NT2/D1 (cell line): ENCODE measurements at regions not wholly inside any gene's neighbourhood (a gene's known extent, or its start where the extent isn't known, plus 50 kb on each side); places are given as distances from the start of the nearest gene placed in this dataset.

Source experiments
- DNase-seq: peaks from one replicate; pipeline ENCODE4 v3.0.0-alpha.2; 2011; ENCODE audit warnings: low read depth, low spot score
- H3K27me3 ChIP-seq: 2 replicates; pipeline ENCODE4 v1.6.0; 2011; ENCODE audit warnings: mild to moderate bottlenecking; ENCODE audit not compliant: insufficient read length, insufficient read depth
- H3K36me3 ChIP-seq: 2 replicates; pipeline ENCODE4 v1.6.1; 2011; ENCODE audit warnings: mild to moderate bottlenecking, low read length, mixed read lengths; ENCODE audit not compliant: insufficient read depth, insufficient read length
- H3K4me1 ChIP-seq: 2 replicates; pipeline ENCODE4 v1.5.1; 2011; ENCODE audit not compliant: insufficient read depth, insufficient read length
- H3K4me3 ChIP-seq: 2 replicates; pipeline ENCODE4 v1.5.1; 2011; ENCODE audit warnings: low read depth; ENCODE audit not compliant: insufficient read length
- H3K9ac ChIP-seq: 2 replicates; pipeline ENCODE4 v1.6.0; 2011; ENCODE audit warnings: low read depth; ENCODE audit not compliant: insufficient read length
- H3K9me3 ChIP-seq: 2 replicates; pipeline ENCODE4 v1.5.1; 2011; ENCODE audit warnings: mild to moderate bottlenecking, low read length; ENCODE audit not compliant: insufficient read depth
- SUZ12 ChIP-seq: IDR thresholded peaks from 2 replicates; pipeline ENCODE4 v1.6.1; 2011; ENCODE audit not compliant: insufficient read length, insufficient read depth; ENCODE audit errors: extremely low read depth
- YY1 ChIP-seq: IDR thresholded peaks from 2 replicates; pipeline ENCODE4 v1.6.1; 2011; ENCODE audit not compliant: insufficient read length, insufficient read depth
- ZNF274 ChIP-seq: IDR thresholded peaks from 2 replicates; pipeline ENCODE4 v1.6.1; 2011; ENCODE audit warnings: mild to moderate bottlenecking, low read depth, low read length

DNA sequence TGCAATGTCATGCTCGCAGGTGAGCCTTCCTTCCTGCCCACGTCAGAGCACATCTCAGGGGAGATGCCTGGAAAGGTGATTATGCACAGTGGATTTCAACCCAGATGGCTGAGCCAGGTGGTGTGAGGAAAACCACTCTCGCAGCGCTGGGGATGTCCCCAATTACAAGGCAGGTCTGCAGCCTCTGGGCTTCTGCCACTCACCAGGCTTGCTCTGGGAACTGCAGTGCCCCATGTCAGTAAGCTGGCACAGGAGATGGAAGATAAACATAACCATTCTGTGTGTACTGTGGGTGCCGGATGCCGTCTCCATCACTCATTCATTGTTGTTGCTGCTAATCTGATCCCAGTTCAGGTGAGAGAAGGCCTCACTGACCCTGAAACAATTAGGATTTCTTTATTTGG lies 222.9 kb upstream of the PITRM1 start:
- Histone ChIP-seq H3K27me3 (no peaks in the 10 kb centered on the region), H3K9ac (no peak overlapping the region), H3K9me3 (peaks cover 6% of the 10 kb centered on the region; the same call in 1 of the 2 replicates), H3K36me3 (no peaks in the 10 kb centered on the region), H3K4me3 (no peak overlapping the region), H3K4me1 (peaks cover 8% of the 10 kb centered on the region)
- TF ChIP-seq ZNF274 = no peak
- TF ChIP-seq YY1 = no peak
- TF ChIP-seq SUZ12 = no peak
- no peak for DNase-seq

GRCh38 chr10:3395041-3395440 lies 222.5 kb upstream of the PITRM1 start:
- no peak overlapping the region for H3K9ac ChIP-seq
- no peaks in the 10 kb centered on the region for H3K36me3 ChIP-seq
- H3K4me1 ChIP-seq = peaks cover 8% of the 10 kb centered on the region
- no peak overlapping the region for H3K4me3 ChIP-seq
- H3K9me3 ChIP-seq = peaks cover 6% of the 10 kb centered on the region; the same call in 1 of the 2 replicates
- no peaks in the 10 kb centered on the region for H3K27me3 ChIP-seq
- TF ChIP-seq YY1 (no peak), ZNF274 (no peak), SUZ12 (no peak)
- no peak for DNase-seq

GRCh38 chr10:3393958-3394357 lies 221.4 kb upstream of the PITRM1 start:
- DNase-seq = no peak
- TF ChIP-seq YY1 (no peak), ZNF274 (no peak), SUZ12 (no peak)
- H3K36me3 ChIP-seq = no peaks in the 10 kb centered on the region

GRCh38 chr10:3391657-3392056 lies 219.1 kb upstream of the PITRM1 start:
- H3K9ac ChIP-seq = no peak overlapping the region
- TF ChIP-seq ZNF274 = no peak
- TF ChIP-seq YY1 = no peak
- no peak for TF ChIP-seq SUZ12
- H3K9me3 ChIP-seq = peaks cover 6% of the 10 kb centered on the region; the same call in 1 of the 2 replicates
- H3K27me3 ChIP-seq = no peaks in the 10 kb centered on the region
- H3K36me3 ChIP-seq = no peaks in the 10 kb centered on the region
- H3K4me1 ChIP-seq = peaks cover 3% of the 10 kb centered on the region
- no peak for DNase-seq
- H3K4me3 ChIP-seq = no peak overlapping the region

More at GRCh38 chr10:3393958-3394357, 221.4 kb upstream of the PITRM1 start:
- Histone ChIP-seq H3K4me3 (no peak overlapping the region), H3K9ac (no peak overlapping the region), H3K27me3 (no peaks in the 10 kb centered on the region), H3K9me3 (peaks cover 6% of the 10 kb centered on the region; the same call in 1 of the 2 replicates), H3K4me1 (peaks cover 3% of the 10 kb centered on the region)

GRCh38 chr10:3389130-3389529 lies 216.5 kb upstream of the PITRM1 start:
- H3K4me1 ChIP-seq = no peaks in the 10 kb centered on the region
- no peak overlapping the region for H3K9ac ChIP-seq
- no peaks in the 10 kb centered on the region for H3K36me3 ChIP-seq
- TF ChIP-seq ZNF274 = no peak
- no peak for TF ChIP-seq SUZ12
- TF ChIP-seq YY1 = no peak
- H3K4me3 ChIP-seq = no peak overlapping the region
- no peak for DNase-seq
- H3K27me3 ChIP-seq = no peaks in the 10 kb centered on the region
- H3K9me3 ChIP-seq = peaks cover 10% of the 10 kb centered on the region

GRCh38 chr10:3385487-3385886 lies 212.9 kb upstream of the PITRM1 start:
- DNase-seq = no peak
- no peaks in the 10 kb centered on the region for H3K4me1 ChIP-seq
- H3K36me3 ChIP-seq = no peaks in the 10 kb centered on the region
- TF ChIP-seq ZNF274 (no peak), SUZ12 (no peak), YY1 (no peak)
- H3K27me3 ChIP-seq = no peaks in the 10 kb centered on the region
- no peak overlapping the region for H3K9ac ChIP-seq
- H3K4me3 ChIP-seq = no peak overlapping the region
- H3K9me3 ChIP-seq = peaks cover 10% of the 10 kb centered on the region

- Histone ChIP-seq H3K27me3 (no peaks in the 10 kb centered on the region), H3K4me1 (no peaks in the 10 kb centered on the region), H3K36me3 (no peaks in the 10 kb centered on the region), H3K4me3 (no peak overlapping the region), H3K9ac (no peak overlapping the region), H3K9me3 (peaks cover 10% of the 10 kb centered on the region)
- TF ChIP-seq YY1 = no peak
- no peak for TF ChIP-seq ZNF274
- TF ChIP-seq SUZ12 = no peak
- DNase-seq = no peak
Observed at GRCh38 chr10:3382092-3382491, 209.5 kb upstream of the PITRM1 start.
